ENCODE measurements at regions not wholly inside any gene's neighbourhood (a gene's known extent, or its start where the extent isn't known, plus 50 kb on each side); places are given as distances from the start of the nearest gene placed in this dataset.

GRCh38 chr7:144987686-144988085 lies 151.8 kb upstream of the TPK1 start:
- Mint-ChIP-seq H3K4me1 (no peaks in the 10 kb centered on the region), H3K36me3 (ENCODE audit: insufficient read depth) (no peaks in the 10 kb centered on the region), H3K27ac (ENCODE audit: low read depth) (no peak overlapping the region), H3K27me3 (no peaks in the 10 kb centered on the region), H3K9me3 (no peaks in the 10 kb centered on the region), H3K4me3 (no peak overlapping the region)
- DNase-seq (ENCODE audit: low spot score in 2 of 2) (no peak), ATAC-seq (replicated peaks; ENCODE audit: extremely low read depth, poor library complexity, severe bottlenecking) (no peak)

- Mint-ChIP-seq H3K27ac (ENCODE audit: low read depth) (no peak overlapping the region), H3K27me3 (no peaks in the 10 kb centered on the region), H3K4me3 (no peak overlapping the region), H3K4me1 (no peaks in the 10 kb centered on the region), H3K9me3 (no peaks in the 10 kb centered on the region), H3K36me3 (ENCODE audit: insufficient read depth) (no peaks in the 10 kb centered on the region)
- no peak for ATAC-seq (replicated peaks; ENCODE audit: extremely low read depth, poor library complexity, severe bottlenecking)
- no peak for DNase-seq (ENCODE audit: low spot score in 2 of 2)
Measured at GRCh38 chr7:144982133-144982532, 146.3 kb upstream of the TPK1 start.

GRCh38 chr7:144975882-144976281 lies 140.0 kb upstream of the TPK1 start:
- Mint-ChIP-seq H3K4me3 (no peak overlapping the region), H3K27me3 (peaks cover 20% of the 10 kb centered on the region), H3K27ac (ENCODE audit: low read depth) (no peak overlapping the region), H3K36me3 (ENCODE audit: insufficient read depth) (no peaks in the 10 kb centered on the region), H3K4me1 (no peaks in the 10 kb centered on the region), H3K9me3 (no peaks in the 10 kb centered on the region)
- DNase-seq (ENCODE audit: low spot score in 2 of 2), result no peak
- ATAC-seq (replicated peaks; ENCODE audit: extremely low read depth, poor library complexity, severe bottlenecking), result no peak

GRCh38 chr7:144969787-144970186 lies 133.9 kb upstream of the TPK1 start:
- H3K27ac Mint-ChIP-seq (ENCODE audit: low read depth), result no peak overlapping the region
- H3K9me3 Mint-ChIP-seq, result no peaks in the 10 kb centered on the region
- DNase-seq (ENCODE audit: low spot score in 2 of 2) (no peak), ATAC-seq (replicated peaks; ENCODE audit: extremely low read depth, poor library complexity, severe bottlenecking) (no peak)
- H3K36me3 Mint-ChIP-seq (ENCODE audit: insufficient read depth), result no peaks in the 10 kb centered on the region
- H3K4me1 Mint-ChIP-seq, result no peaks in the 10 kb centered on the region
- H3K27me3 Mint-ChIP-seq, result peaks cover 36% of the 10 kb centered on the region
- H3K4me3 Mint-ChIP-seq, result no peak overlapping the region

DNA sequence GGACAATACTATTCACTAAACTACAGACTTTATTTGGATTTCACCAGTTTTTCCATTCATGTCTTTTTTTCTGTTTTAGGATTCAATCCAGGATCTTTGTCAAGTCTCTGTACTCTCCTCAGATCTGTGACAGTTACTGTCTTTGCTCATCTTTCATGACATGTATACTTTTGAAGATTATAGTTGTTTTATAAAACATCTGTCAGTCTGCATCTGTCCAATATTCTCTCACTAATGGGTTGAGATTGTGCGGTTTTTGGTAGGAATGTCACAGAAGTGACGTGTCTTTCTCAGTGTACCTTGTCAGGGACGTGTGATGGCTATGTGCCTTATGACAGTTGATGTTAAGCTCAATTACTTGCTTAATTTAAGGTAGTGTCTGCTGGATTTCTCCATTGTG lies 124.9 kb upstream of the TPK1 start:
- DNase-seq (ENCODE audit: low spot score in 2 of 2) (no peak), ATAC-seq (replicated peaks; ENCODE audit: extremely low read depth, poor library complexity, severe bottlenecking) (no peak)
- H3K4me3 Mint-ChIP-seq, result no peak overlapping the region
- H3K36me3 Mint-ChIP-seq (ENCODE audit: insufficient read depth), result no peaks in the 10 kb centered on the region
- no peak overlapping the region for H3K27ac Mint-ChIP-seq (ENCODE audit: low read depth)
- no peaks in the 10 kb centered on the region for H3K4me1 Mint-ChIP-seq
- H3K27me3 Mint-ChIP-seq, result peaks cover 6% of the 10 kb centered on the region
- H3K9me3 Mint-ChIP-seq, result no peaks in the 10 kb centered on the region

DNA sequence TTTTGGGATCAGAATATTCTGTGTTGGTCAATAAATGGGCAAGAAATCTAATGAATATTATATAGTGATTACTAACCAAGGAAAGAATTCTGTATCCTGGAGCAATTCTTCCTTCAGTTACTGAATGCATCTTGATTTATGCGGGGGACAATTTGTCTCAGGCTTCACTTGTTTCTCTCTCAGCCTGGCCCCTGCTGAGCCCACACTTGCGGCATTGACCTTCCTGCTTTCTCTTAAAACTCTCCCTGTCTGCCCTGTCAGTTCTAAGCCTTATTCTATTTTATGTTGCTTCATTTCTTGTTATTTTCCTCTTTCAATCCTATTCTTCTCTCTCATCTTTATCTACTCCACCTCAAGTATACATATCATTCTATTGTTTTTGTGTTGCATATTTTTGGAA lies 122.1 kb upstream of the TPK1 start:
- H3K4me3 Mint-ChIP-seq, result no peak overlapping the region
- H3K4me1 Mint-ChIP-seq, result no peaks in the 10 kb centered on the region
- ATAC-seq (replicated peaks; ENCODE audit: extremely low read depth, poor library complexity, severe bottlenecking) (no peak), DNase-seq (ENCODE audit: low spot score in 2 of 2) (no peak)
- no peaks in the 10 kb centered on the region for H3K27me3 Mint-ChIP-seq
- no peak overlapping the region for H3K27ac Mint-ChIP-seq (ENCODE audit: low read depth)
- peaks cover 9% of the 10 kb centered on the region for H3K9me3 Mint-ChIP-seq
- H3K36me3 Mint-ChIP-seq (ENCODE audit: insufficient read depth), result no peaks in the 10 kb centered on the region

GRCh38 chr7:144955422-144955821 lies 119.6 kb upstream of the TPK1 start:
- ATAC-seq (replicated peaks; ENCODE audit: extremely low read depth, poor library complexity, severe bottlenecking) (no peak), DNase-seq (ENCODE audit: low spot score in 2 of 2) (no peak)
- no peaks in the 10 kb centered on the region for H3K36me3 Mint-ChIP-seq (ENCODE audit: insufficient read depth)
- peaks cover 9% of the 10 kb centered on the region for H3K9me3 Mint-ChIP-seq
- no peak overlapping the region for H3K27ac Mint-ChIP-seq (ENCODE audit: low read depth)
- no peak overlapping the region for H3K4me3 Mint-ChIP-seq
- H3K27me3 Mint-ChIP-seq, result no peaks in the 10 kb centered on the region
- H3K4me1 Mint-ChIP-seq, result no peaks in the 10 kb centered on the region

- H3K4me1 Mint-ChIP-seq, result no peaks in the 10 kb centered on the region
- ATAC-seq (replicated peaks; ENCODE audit: extremely low read depth, poor library complexity, severe bottlenecking), result no peak
Measured at GRCh38 chr7:144941127-144941526, 105.3 kb upstream of the TPK1 start.

GRCh38 chr7:144937199-144937598 lies 101.3 kb upstream of the TPK1 start:
- peaks cover 5% of the 10 kb centered on the region for H3K9me3 Mint-ChIP-seq
- no peak overlapping the region for H3K27ac Mint-ChIP-seq (ENCODE audit: low read depth)
- DNase-seq (ENCODE audit: low spot score in 2 of 2), result no peak
- no peak overlapping the region for H3K4me3 Mint-ChIP-seq
- peaks cover 36% of the 10 kb centered on the region for H3K27me3 Mint-ChIP-seq
- peaks cover 1% of the 10 kb centered on the region for H3K36me3 Mint-ChIP-seq (ENCODE audit: insufficient read depth)
- no peaks in the 10 kb centered on the region for H3K4me1 Mint-ChIP-seq
- ATAC-seq (replicated peaks; ENCODE audit: extremely low read depth, poor library complexity, severe bottlenecking), result no peak

More at GRCh38 chr7:144941127-144941526, 105.3 kb upstream of the TPK1 start:
- Mint-ChIP-seq H3K27ac (ENCODE audit: low read depth) (no peak overlapping the region), H3K27me3 (peaks cover 37% of the 10 kb centered on the region), H3K36me3 (ENCODE audit: insufficient read depth) (no peaks in the 10 kb centered on the region), H3K9me3 (no peaks in the 10 kb centered on the region), H3K4me3 (no peak overlapping the region)
- DNase-seq (ENCODE audit: low spot score in 2 of 2), result no peak

DNA sequence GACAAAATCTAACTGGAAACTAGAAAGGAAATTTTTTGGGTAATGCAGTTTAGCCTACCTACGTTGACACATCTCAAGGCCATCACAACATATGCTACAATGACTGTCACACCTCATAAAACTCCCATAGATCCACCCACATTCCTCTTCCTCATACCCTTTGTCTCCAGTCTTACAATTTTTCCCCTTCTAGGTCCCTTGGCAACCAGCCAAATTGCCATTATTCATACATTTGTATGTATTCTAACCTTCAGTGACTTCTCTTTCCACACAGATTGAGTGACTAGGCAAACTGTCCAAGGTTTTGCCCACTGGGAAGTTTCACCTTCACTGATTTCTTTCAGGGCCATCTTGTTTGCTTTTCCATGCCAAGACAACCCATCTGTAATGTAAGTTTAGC lies 100.5 kb upstream of the TPK1 start:
- no peak overlapping the region for H3K27ac Mint-ChIP-seq (ENCODE audit: low read depth)
- peaks cover 5% of the 10 kb centered on the region for H3K9me3 Mint-ChIP-seq
- H3K4me1 Mint-ChIP-seq, result no peaks in the 10 kb centered on the region
- ATAC-seq (replicated peaks; ENCODE audit: extremely low read depth, poor library complexity, severe bottlenecking) (no peak), DNase-seq (ENCODE audit: low spot score in 2 of 2) (no peak)
- no peak overlapping the region for H3K4me3 Mint-ChIP-seq
- peaks cover 1% of the 10 kb centered on the region for H3K36me3 Mint-ChIP-seq (ENCODE audit: insufficient read depth)
- H3K27me3 Mint-ChIP-seq, result peaks cover 36% of the 10 kb centered on the region

DNA sequence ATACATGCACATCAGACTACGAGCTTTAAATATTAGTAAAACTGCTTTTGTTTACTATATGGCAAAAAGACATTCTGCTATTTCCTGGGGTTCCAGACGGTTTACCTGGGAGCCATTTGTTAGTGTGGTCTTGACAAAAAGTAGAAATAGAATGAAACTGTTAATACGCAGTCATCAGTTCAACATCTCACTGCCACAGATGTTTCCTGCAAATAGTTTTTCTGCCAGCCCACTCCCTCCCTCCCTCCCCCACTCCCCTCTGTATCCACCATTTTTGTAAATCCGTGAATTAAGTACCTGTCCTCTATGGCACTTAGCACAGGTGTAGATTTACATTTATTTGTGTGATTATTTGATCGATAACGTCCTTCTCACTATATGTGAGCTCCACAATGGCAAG lies 74.6 kb upstream of the TPK1 start:
- Mint-ChIP-seq H3K27me3 (peaks cover 42% of the 10 kb centered on the region), H3K4me1 (no peaks in the 10 kb centered on the region), H3K9me3 (no peaks in the 10 kb centered on the region), H3K4me3 (no peak overlapping the region), H3K27ac (ENCODE audit: low read depth) (no peak overlapping the region), H3K36me3 (ENCODE audit: insufficient read depth) (no peaks in the 10 kb centered on the region)
- no peak for ATAC-seq (replicated peaks; ENCODE audit: extremely low read depth, poor library complexity, severe bottlenecking)
- no peak for DNase-seq (ENCODE audit: low spot score in 2 of 2)

- H3K9me3 Mint-ChIP-seq, result no peaks in the 10 kb centered on the region
- no peaks in the 10 kb centered on the region for H3K4me1 Mint-ChIP-seq
- H3K4me3 Mint-ChIP-seq, result no peak overlapping the region
- no peak for ATAC-seq (replicated peaks; ENCODE audit: extremely low read depth, poor library complexity, severe bottlenecking)
- H3K36me3 Mint-ChIP-seq (ENCODE audit: insufficient read depth), result no peaks in the 10 kb centered on the region
- peaks cover 42% of the 10 kb centered on the region for H3K27me3 Mint-ChIP-seq
- H3K27ac Mint-ChIP-seq (ENCODE audit: low read depth), result no peak overlapping the region
- no peak for DNase-seq (ENCODE audit: low spot score in 2 of 2)
Measured at GRCh38 chr7:144908943-144909556, 73.2 kb upstream of the TPK1 start.

DNA sequence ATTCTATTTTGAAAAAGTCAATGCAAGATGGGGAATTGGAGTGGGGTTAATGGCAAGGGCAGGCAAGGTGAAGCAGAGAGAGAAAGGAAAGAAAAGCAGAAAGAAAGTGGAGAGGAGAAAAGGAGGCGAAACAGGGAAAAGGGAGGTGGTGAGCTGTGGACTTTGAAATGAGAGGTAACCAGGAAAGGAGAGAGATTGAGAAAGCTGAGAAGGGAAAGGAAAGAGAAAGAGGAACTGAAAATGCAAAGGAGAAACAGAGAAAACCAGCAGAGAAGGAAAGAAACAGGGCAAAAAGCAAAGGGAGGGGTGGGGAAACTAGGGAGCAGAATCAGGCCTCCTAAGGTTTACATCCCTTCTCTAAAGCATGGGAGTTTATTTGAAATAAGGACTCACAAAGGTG lies 72.5 kb upstream of the TPK1 start:
- ATAC-seq (replicated peaks; ENCODE audit: extremely low read depth, poor library complexity, severe bottlenecking), result no peak
- Mint-ChIP-seq H3K9me3 (no peaks in the 10 kb centered on the region), H3K4me3 (no peak overlapping the region), H3K4me1 (no peaks in the 10 kb centered on the region), H3K27ac (ENCODE audit: low read depth) (no peak overlapping the region), H3K27me3 (peaks cover 42% of the 10 kb centered on the region), H3K36me3 (ENCODE audit: insufficient read depth) (no peaks in the 10 kb centered on the region)
- no peak for DNase-seq (ENCODE audit: low spot score in 2 of 2)

- DNase-seq (ENCODE audit: low spot score in 2 of 2) (no peak), ATAC-seq (replicated peaks; ENCODE audit: extremely low read depth, poor library complexity, severe bottlenecking) (no peak)
- H3K27me3 Mint-ChIP-seq, result peaks cover 42% of the 10 kb centered on the region
- H3K36me3 Mint-ChIP-seq (ENCODE audit: insufficient read depth), result no peaks in the 10 kb centered on the region
- no peaks in the 10 kb centered on the region for H3K4me1 Mint-ChIP-seq
- H3K27ac Mint-ChIP-seq (ENCODE audit: low read depth), result no peak overlapping the region
- H3K9me3 Mint-ChIP-seq, result no peaks in the 10 kb centered on the region
- H3K4me3 Mint-ChIP-seq, result no peak overlapping the region
Measured at GRCh38 chr7:144907577-144907976, 71.7 kb upstream of the TPK1 start.

Measured in central memory CD8-positive, alpha-beta T cell (primary cell).